Osteoblast (primary cell): ENCODE measurements at regions not wholly inside any gene's neighbourhood (a gene's known extent, or its start where the extent isn't known, plus 50 kb on each side); places are given as distances from the start of the nearest gene placed in this dataset.

ENCODE experiments used
- DNase-seq: peaks from one replicate; pipeline ENCODE4 v3.0.0; 2011; ENCODE audit warnings: low spot score, mixed read lengths; ENCODE audit not compliant: insufficient read length; ENCODE audit errors: missing footprints
- H2AFZ ChIP-seq: 2 replicates; pipeline ENCODE4 v1.6.0; 2011; ENCODE audit warnings: mild to moderate bottlenecking, low read length
- H3K27ac ChIP-seq: 2 replicates; pipeline ENCODE4 v1.5.1; 2011; ENCODE audit warnings: mild to moderate bottlenecking, low read depth, low read length, moderate library complexity
- H3K27me3 ChIP-seq: 2 replicates; pipeline ENCODE4 v1.6.0; 2012; ENCODE audit warnings: mild to moderate bottlenecking, control low read depth, inconsistent platforms, low read length, moderate library complexity; ENCODE audit not compliant: insufficient read depth
- H3K36me3 ChIP-seq: 2 replicates; pipeline ENCODE4 v1.5.1; 2011; ENCODE audit warnings: mild to moderate bottlenecking, low read length, control low read depth, moderate library complexity; ENCODE audit not compliant: insufficient read depth
- H3K4me1 ChIP-seq: 2 replicates; pipeline ENCODE4 v1.5.1; 2011; ENCODE audit warnings: mild to moderate bottlenecking, low read length, control low read depth, moderate library complexity; ENCODE audit not compliant: insufficient read depth
- H3K4me2 ChIP-seq: 2 replicates; pipeline ENCODE4 v1.6.0; 2011; ENCODE audit warnings: mild to moderate bottlenecking, low read length; ENCODE audit not compliant: insufficient read depth
- H3K4me3 ChIP-seq: fragments of 200-600 bp; sonication (generic); 3 replicates; pipeline ENCODE4 v1.5.1; 2012; ENCODE audit warnings: mild to moderate bottlenecking, low read length, inconsistent platforms; ENCODE audit not compliant: insufficient read depth
- H3K79me2 ChIP-seq: 2 replicates; pipeline ENCODE4 v1.6.0; 2012; ENCODE audit warnings: mild to moderate bottlenecking, low read length, control low read depth, inconsistent platforms; ENCODE audit not compliant: insufficient read depth
- H3K9me3 ChIP-seq: 2 replicates; pipeline ENCODE4 v1.5.1; 2011; ENCODE audit warnings: low read depth, low read length, control low read depth
- H4K20me1 ChIP-seq: 2 replicates; pipeline ENCODE4 v1.6.0; 2012; ENCODE audit warnings: mild to moderate bottlenecking, low read length, control low read depth; ENCODE audit not compliant: insufficient read depth
- TF ChIP-seq, protein P1 (sequence below): IDR thresholded peaks from 2 replicates; pipeline ENCODE4 v1.5.1; 2011; ENCODE audit warnings: mild to moderate bottlenecking, low read depth, low read length, moderate library complexity; ENCODE audit errors: extremely low read depth

DNA sequence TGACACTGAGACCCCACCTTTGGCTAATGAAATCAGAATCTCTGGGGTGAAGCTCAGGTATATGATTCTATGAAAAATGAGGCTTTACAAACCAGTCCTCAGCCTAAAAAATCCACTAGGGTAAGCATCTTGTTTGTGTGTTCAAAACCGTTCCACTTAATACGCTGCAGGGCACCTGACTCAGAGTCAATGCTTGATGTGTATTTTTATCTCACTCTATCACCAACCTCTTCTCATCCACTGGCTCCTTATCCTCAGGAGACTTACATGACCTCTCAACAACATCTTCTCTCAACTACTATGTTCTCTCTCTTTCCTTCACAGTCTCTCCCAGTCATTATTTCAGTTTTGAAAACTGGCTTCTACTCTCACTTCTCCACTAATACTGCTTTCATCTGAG lies 153.3 kb upstream of the KCNN2 start:
- DNase-seq, result no peak
- Histone ChIP-seq H3K4me2 (no peak overlapping the region), H3K27me3 (no peaks in the 10 kb centered on the region), H3K4me1 (no peaks in the 10 kb centered on the region), H3K36me3 (no peaks in the 10 kb centered on the region), H3K27ac (no peak overlapping the region), H3K9me3 (peaks cover 1% of the 10 kb centered on the region), H3K79me2 (no peaks in the 10 kb centered on the region), H2AFZ (no peak overlapping the region), H3K4me3 (no peak overlapping the region), H4K20me1 (no peaks in the 10 kb centered on the region)
- TF ChIP-seq, protein P1, sequence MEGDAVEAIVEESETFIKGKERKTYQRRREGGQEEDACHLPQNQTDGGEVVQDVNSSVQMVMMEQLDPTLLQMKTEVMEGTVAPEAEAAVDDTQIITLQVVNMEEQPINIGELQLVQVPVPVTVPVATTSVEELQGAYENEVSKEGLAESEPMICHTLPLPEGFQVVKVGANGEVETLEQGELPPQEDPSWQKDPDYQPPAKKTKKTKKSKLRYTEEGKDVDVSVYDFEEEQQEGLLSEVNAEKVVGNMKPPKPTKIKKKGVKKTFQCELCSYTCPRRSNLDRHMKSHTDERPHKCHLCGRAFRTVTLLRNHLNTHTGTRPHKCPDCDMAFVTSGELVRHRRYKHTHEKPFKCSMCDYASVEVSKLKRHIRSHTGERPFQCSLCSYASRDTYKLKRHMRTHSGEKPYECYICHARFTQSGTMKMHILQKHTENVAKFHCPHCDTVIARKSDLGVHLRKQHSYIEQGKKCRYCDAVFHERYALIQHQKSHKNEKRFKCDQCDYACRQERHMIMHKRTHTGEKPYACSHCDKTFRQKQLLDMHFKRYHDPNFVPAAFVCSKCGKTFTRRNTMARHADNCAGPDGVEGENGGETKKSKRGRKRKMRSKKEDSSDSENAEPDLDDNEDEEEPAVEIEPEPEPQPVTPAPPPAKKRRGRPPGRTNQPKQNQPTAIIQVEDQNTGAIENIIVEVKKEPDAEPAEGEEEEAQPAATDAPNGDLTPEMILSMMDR, result no peak

DNA sequence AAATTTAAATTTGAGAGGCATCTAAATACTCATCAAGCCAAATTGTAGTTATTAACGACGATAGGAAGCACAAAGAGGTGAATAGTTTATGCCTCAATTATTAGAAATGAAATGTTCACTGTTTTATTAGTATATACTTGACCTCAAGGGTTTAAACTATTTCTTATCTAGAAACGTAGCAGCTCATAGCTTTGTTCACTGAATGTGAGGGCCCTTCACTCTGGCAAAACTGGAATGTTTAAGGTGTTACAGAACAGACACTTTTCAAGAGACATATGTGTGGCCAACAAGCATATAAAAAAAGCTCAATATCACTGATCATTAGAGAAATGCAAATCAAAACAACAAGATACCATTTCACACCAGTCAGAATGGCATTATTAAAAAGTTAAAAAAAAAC lies 151.2 kb upstream of the KCNN2 start:
- Histone ChIP-seq H3K79me2 (no peaks in the 10 kb centered on the region), H3K4me1 (no peaks in the 10 kb centered on the region), H2AFZ (no peak overlapping the region), H3K4me2 (no peak overlapping the region), H3K9me3 (no peaks in the 10 kb centered on the region), H3K4me3 (no peak overlapping the region), H3K36me3 (no peaks in the 10 kb centered on the region), H4K20me1 (no peaks in the 10 kb centered on the region), H3K27me3 (no peaks in the 10 kb centered on the region), H3K27ac (no peak overlapping the region)
- no peak for DNase-seq
- TF ChIP-seq, protein P1, result no peak

DNA sequence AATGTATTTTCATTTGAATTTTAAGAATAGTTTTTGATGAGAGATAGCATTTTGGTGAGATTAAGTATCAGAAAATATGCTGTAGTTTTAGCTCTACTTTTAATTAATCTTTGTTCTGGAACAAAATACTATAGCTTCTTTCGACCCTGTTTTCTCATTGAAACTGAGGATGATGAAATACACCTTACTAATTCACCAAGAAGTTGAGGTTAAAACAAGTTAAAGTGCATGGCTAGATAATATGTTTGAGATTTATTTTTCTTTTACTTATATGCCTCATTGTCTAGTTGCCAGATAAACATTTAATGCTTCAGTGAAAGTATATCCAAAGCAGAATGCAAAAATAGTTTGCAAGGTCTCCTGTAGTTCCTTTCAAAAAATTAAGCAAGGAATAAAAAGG lies 140.1 kb upstream of the KCNN2 start:
- Histone ChIP-seq H3K4me1 (no peaks in the 10 kb centered on the region), H2AFZ (no peak overlapping the region), H3K4me2 (no peak overlapping the region), H3K9me3 (no peaks in the 10 kb centered on the region), H3K79me2 (no peaks in the 10 kb centered on the region), H3K27me3 (no peaks in the 10 kb centered on the region), H3K36me3 (no peaks in the 10 kb centered on the region), H3K27ac (no peak overlapping the region), H3K4me3 (no peak overlapping the region), H4K20me1 (no peaks in the 10 kb centered on the region)
- TF ChIP-seq, protein P1, result no peak
- DNase-seq, result no peak

DNA sequence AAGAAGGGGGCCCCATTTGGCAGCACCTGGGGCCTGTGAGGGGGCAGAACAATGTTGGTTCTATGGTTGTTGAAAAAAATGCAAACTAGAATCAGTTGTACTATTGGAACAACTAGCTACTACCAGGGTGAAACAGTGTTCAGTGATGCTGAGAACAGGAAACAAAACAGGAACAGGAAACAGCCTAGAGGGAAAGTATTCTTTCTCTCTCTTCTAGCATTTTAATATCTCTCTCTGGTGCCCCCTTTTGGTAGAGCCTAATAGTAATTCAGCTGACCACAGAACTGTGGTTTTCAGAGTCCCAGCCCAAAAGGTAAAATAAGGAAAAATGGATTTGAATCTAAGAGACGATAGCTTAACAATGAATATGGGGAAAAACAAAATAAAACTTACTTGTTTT lies 138.0 kb upstream of the KCNN2 start:
- TF ChIP-seq, protein P1, result no peak
- H3K4me2 ChIP-seq, result no peak overlapping the region
- no peaks in the 10 kb centered on the region for H3K36me3 ChIP-seq
- no peaks in the 10 kb centered on the region for H3K79me2 ChIP-seq
- no peak overlapping the region for H2AFZ ChIP-seq
- H3K27ac ChIP-seq, result no peak overlapping the region
- no peaks in the 10 kb centered on the region for H4K20me1 ChIP-seq
- no peak overlapping the region for H3K4me3 ChIP-seq
- DNase-seq, result no peak
- H3K27me3 ChIP-seq, result no peaks in the 10 kb centered on the region
- H3K9me3 ChIP-seq, result no peaks in the 10 kb centered on the region
- H3K4me1 ChIP-seq, result no peaks in the 10 kb centered on the region
